ENCODE measurements at regions not wholly inside any gene's neighbourhood (a gene's known extent, or its start where the extent isn't known, plus 50 kb on each side); places are given as distances from the start of the nearest gene placed in this dataset.

DNA sequence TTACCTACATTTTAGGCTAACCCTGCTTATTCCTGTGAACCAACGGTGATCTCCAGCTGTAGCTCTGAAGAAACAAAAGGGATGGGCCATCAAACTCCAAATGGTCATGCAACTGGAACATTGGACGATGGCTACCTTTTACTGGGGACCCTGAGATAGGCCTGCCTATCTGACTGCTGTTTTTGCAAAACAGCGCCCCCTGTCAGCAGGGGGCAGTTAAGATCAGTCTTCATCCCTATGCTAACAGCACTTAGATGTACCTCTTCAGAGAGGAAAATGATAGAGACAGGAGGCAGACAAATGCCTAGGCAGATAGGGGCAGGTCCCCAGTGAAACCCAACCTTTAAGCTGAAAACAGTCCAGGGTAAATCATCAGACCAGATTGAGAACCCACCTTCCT is 1085.4 kb upstream of the SORCS1 start:
- no peak for DNase-seq (ENCODE audit: low read depth, low spot score)
- Mint-ChIP-seq H3K36me3 (ENCODE audit: low read depth) (no peaks in the 10 kb centered on the region), H3K27me3 (ENCODE audit: low read depth) (no peaks in the 10 kb centered on the region), H3K4me1 (no peaks in the 10 kb centered on the region), H3K27ac (ENCODE audit: unreplicated experiment) (no peak overlapping the region), H3K4me3 (no peak overlapping the region), H3K9me3 (peaks cover 7% of the 10 kb centered on the region)
- TF ChIP-seq CTCF (conservative IDR thresholded peaks at IDR 0.05), result peak; percentile 27

DNA sequence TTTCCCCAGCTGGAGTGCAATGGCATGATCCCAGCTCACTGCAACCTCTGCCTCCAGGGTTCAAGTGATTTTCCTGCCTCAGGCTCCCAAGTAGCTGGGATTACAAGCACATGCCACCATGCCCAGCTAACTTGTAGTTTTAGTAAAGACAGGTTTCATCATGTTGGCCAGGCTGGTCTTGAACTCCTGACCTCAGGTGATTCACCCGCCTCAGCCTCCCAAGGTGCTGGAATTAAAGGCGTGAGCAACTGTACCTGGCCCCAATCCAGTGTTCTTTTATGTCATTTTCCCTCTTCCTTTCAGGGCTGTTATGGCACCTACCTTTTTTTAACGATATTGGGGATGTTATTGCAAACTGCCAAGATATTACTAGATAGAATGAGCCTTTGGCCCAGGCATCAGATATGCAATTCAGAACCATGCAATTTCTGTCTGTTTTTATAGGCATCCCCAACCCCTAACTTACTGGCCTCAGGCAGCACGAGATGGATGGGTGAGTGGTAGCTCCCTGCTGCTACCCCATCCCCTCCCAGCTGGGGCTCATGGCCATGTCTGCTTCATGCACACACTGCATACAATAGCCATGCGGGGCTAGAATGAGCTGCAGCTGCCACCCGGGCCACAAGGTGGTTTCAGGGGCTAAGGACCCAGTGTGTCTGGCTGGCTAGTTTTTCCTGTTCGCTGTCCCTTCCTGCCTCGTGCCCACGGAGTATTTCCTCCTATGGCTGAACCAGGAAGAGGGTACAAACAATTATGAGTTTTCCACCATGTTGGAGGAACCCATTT is 1080.1 kb upstream of the SORCS1 start:
- peaks cover 2% of the 10 kb centered on the region for H3K36me3 Mint-ChIP-seq (ENCODE audit: low read depth)
- no peak for DNase-seq (ENCODE audit: low read depth, low spot score)
- no peaks in the 10 kb centered on the region for H3K27me3 Mint-ChIP-seq (ENCODE audit: low read depth)
- TF ChIP-seq CTCF (conservative IDR thresholded peaks at IDR 0.05), result no peak
- H3K4me3 Mint-ChIP-seq, result no peak overlapping the region
- H3K27ac Mint-ChIP-seq (ENCODE audit: unreplicated experiment), result no peak overlapping the region
- no peaks in the 10 kb centered on the region for H3K4me1 Mint-ChIP-seq
- H3K9me3 Mint-ChIP-seq, result peaks cover 10% of the 10 kb centered on the region

DNA sequence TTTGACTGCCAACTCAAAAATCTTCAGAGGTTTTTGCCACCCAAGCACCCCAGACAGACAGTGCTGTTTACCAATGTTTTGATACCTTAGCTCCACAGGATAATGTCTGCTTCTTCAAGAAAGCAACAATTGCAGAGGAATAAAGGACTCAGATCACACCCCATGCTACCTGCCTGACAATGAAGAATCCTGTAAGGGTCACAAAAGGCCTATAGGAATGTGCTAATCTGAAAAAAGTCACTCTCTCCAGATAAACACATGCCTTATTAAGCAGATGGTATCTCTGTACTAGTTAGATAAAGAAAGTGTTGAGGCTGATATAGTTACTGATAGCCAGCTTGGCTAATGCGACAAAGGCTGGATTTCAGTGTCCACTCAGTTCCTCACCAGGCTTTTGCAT is 1076.7 kb upstream of the SORCS1 start:
- Mint-ChIP-seq H3K4me3 (no peak overlapping the region), H3K9me3 (peaks cover 6% of the 10 kb centered on the region), H3K27me3 (ENCODE audit: low read depth) (no peaks in the 10 kb centered on the region), H3K36me3 (ENCODE audit: low read depth) (peaks cover 2% of the 10 kb centered on the region), H3K27ac (ENCODE audit: unreplicated experiment) (no peak overlapping the region), H3K4me1 (no peaks in the 10 kb centered on the region)
- TF ChIP-seq CTCF (conservative IDR thresholded peaks at IDR 0.05), result no peak
- DNase-seq (ENCODE audit: low read depth, low spot score), result no peak

- no peak for TF ChIP-seq CTCF (conservative IDR thresholded peaks at IDR 0.05)
- Mint-ChIP-seq H3K27ac (ENCODE audit: unreplicated experiment) (no peak overlapping the region), H3K9me3 (peaks cover 3% of the 10 kb centered on the region), H3K4me1 (no peaks in the 10 kb centered on the region), H3K4me3 (no peak overlapping the region), H3K36me3 (ENCODE audit: low read depth) (peaks cover 2% of the 10 kb centered on the region), H3K27me3 (ENCODE audit: low read depth) (no peaks in the 10 kb centered on the region)
- no peak for DNase-seq (ENCODE audit: low read depth, low spot score)
Measured at GRCh38 chr10:108238261-108238660, 1073.8 kb upstream of the SORCS1 start.

DNA sequence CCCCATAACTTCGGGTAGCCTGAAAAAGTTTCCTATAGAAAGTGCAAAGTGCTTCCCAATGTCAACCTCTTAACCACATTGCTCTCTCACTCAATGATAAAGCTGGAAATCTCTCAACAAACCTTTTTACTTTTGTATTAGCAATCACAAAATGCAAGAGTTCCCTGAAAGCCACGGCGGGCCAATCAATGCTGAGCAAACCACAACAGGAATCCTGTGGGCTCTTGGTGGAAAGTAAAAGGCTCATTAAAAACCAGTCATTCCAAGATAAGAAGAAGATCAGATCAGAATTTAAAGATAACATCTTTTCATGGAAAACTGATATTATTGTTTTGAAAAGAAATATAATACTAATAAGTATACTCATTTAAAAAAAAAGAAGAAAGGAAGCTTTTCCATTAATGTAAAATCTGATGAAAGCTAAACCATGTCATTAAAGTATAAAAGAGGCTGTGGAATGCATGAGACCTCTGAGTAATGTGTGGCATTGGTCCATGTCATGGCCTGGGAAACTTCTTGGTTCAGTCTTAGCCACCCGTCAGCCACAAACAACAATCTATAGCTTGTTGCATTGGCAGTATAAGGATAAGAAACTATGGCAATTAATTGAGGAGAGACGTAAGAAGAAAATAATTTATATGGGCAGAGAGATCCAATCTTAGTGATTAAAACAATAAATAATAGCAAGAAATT is 1066.1 kb upstream of the SORCS1 start:
- no peak overlapping the region for H3K4me3 Mint-ChIP-seq

More for the DNA sequence above, 1066.1 kb upstream of the SORCS1 start:
- H3K27me3 Mint-ChIP-seq (ENCODE audit: low read depth), result peaks cover 2% of the 10 kb centered on the region
- H3K27ac Mint-ChIP-seq (ENCODE audit: unreplicated experiment), result no peak overlapping the region
- DNase-seq (ENCODE audit: low read depth, low spot score), result no peak
- no peaks in the 10 kb centered on the region for H3K36me3 Mint-ChIP-seq (ENCODE audit: low read depth)
- H3K9me3 Mint-ChIP-seq, result peaks cover 3% of the 10 kb centered on the region
- no peak for TF ChIP-seq CTCF (conservative IDR thresholded peaks at IDR 0.05)
- H3K4me1 Mint-ChIP-seq, result no peaks in the 10 kb centered on the region

Measured in neural crest cell (in vitro differentiated cells).